ENCODE measurements at regions not wholly inside any gene's neighbourhood (a gene's known extent, or its start where the extent isn't known, plus 50 kb on each side); places are given as distances from the start of the nearest gene placed in this dataset.

DNA sequence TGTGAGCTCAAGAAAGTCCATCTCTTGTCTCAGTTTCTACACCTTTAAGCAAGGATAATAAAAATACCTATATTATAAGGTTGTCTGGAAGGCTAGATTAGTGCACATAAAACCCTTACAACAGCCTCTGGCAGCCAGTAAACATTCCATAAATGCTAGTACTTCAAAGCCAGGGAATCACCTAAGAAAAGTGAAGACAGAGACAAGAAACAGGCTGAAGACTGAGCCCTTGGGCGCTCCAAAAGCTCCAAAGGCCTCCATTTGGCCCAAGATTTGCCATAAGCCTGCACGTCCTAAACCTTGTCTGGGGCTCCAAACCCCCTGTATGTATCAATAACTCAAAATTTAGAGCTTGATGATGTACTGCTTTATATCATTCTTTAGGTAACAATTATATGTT lies 52.2 kb upstream of the AKIP1 start:
- no peaks in the 10 kb centered on the region for H3K9me3 ChIP-seq (ENCODE audit: insufficient read depth, low read depth, low read length)
- H4K20me1 ChIP-seq (ENCODE audit: insufficient read depth, low read length, poor library complexity, severe bottlenecking): no peaks in the 10 kb centered on the region
- H3K9me2 ChIP-seq (replicated peaks; ENCODE audit: low read depth, low read length): no peaks in the 10 kb centered on the region
- H3F3A ChIP-seq (ENCODE audit: low read depth): no peaks in the 10 kb centered on the region
- H3K4me3 ChIP-seq (ENCODE audit: low read length, poor library complexity, severe bottlenecking): no peak overlapping the region
- H2AFZ ChIP-seq (ENCODE audit: low read length): no peak overlapping the region
- TF ChIP-seq EZH2phosphoT487 (IDR thresholded peaks at IDR 0.05; ENCODE audit: borderline replicate concordance): no peak
- TF ChIP-seq, protein P1, sequence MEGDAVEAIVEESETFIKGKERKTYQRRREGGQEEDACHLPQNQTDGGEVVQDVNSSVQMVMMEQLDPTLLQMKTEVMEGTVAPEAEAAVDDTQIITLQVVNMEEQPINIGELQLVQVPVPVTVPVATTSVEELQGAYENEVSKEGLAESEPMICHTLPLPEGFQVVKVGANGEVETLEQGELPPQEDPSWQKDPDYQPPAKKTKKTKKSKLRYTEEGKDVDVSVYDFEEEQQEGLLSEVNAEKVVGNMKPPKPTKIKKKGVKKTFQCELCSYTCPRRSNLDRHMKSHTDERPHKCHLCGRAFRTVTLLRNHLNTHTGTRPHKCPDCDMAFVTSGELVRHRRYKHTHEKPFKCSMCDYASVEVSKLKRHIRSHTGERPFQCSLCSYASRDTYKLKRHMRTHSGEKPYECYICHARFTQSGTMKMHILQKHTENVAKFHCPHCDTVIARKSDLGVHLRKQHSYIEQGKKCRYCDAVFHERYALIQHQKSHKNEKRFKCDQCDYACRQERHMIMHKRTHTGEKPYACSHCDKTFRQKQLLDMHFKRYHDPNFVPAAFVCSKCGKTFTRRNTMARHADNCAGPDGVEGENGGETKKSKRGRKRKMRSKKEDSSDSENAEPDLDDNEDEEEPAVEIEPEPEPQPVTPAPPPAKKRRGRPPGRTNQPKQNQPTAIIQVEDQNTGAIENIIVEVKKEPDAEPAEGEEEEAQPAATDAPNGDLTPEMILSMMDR (conservative IDR thresholded peaks at IDR 0.05; ENCODE audit: low read length): no peak
- no peaks in the 10 kb centered on the region for H3K79me2 ChIP-seq (ENCODE audit: insufficient read depth, low read length)
- no peaks in the 10 kb centered on the region for H3K27me3 ChIP-seq (ENCODE audit: insufficient read depth, low read length, poor library complexity, severe bottlenecking)
- no peaks in the 10 kb centered on the region for H3K4me1 ChIP-seq (ENCODE audit: insufficient read depth, low read length, poor library complexity, severe bottlenecking)
- H3K9ac ChIP-seq (ENCODE audit: low read depth, low read length, poor library complexity, severe bottlenecking): no peak overlapping the region
- H3K4me2 ChIP-seq (ENCODE audit: low read depth, low read length, poor library complexity, severe bottlenecking): no peak overlapping the region
- no peaks in the 10 kb centered on the region for H3K36me3 ChIP-seq (ENCODE audit: insufficient read depth, low read length)
